Right atrium auricular region (tissue), 2 donors: ENCODE measurements at regions not wholly inside any gene's neighbourhood (a gene's known extent, or its start where the extent isn't known, plus 50 kb on each side); places are given as distances from the start of the nearest gene placed in this dataset.

Source experiments
- DNase-seq: peaks from one replicate; pipeline ENCODE4 v3.0.0-alpha.2; 2019; ENCODE audit warnings: low spot score
- H3K27ac ChIP-seq, 2 donors: fragments of 200-600 bp; sonication (generic); 1 replicate in 1 of 2; 2 replicates in 1 of 2; pipeline ENCODE4 v1.5.1; 2016 to 2019
- H3K27me3 ChIP-seq, 2 donors: fragments of 200-600 bp; sonication (generic); one replicate each; pipeline versions ENCODE4 v1.5.1 to v1.6.0; 2017 to 2019
- H3K36me3 ChIP-seq: fragments of 200-600 bp; sonication (generic); one replicate; pipeline ENCODE4 v1.5.1; 2016
- H3K4me1 ChIP-seq, 2 donors: fragments of 200-600 bp; sonication (generic); one replicate each; pipeline versions ENCODE4 v1.5.1 to v1.6.0; 2017 to 2019
- H3K4me3 ChIP-seq, 2 donors: fragments of 200-600 bp; sonication (generic); 1 replicate in 1 of 2; 2 replicates in 1 of 2; pipeline ENCODE4 v1.5.1; 2017 to 2019; ENCODE audit warnings: mild to moderate bottlenecking in 1 of 2, moderate library complexity in 1 of 2
- H3K9me3 ChIP-seq, 2 donors: fragments of 200-600 bp; sonication (generic); one replicate each; pipeline ENCODE4 v1.5.1; 2019
- CTCF ChIP-seq, 2 donors: fragments of 200-600 bp; sonication (generic); IDR thresholded peaks; one replicate each; pipeline ENCODE4 v1.5.1; 2019; ENCODE audit warnings: antibody characterized with exemption in 2 of 2

- no peak for TF ChIP-seq CTCF (IDR thresholded peaks at IDR 0.05)
Measured at GRCh38 chr1:172885971-172886370, 164.8 kb downstream of the TNFSF18 start.

GRCh38 chr1:172887162-172887561, 163.6 kb downstream of the TNFSF18 start:
- no peaks in the 10 kb centered on the region for H3K9me3 ChIP-seq
- H3K4me3 ChIP-seq, result no peak overlapping the region
- DNase-seq, result no peak
- no peaks in the 10 kb centered on the region for H3K27me3 ChIP-seq
- no peaks in the 10 kb centered on the region for H3K4me1 ChIP-seq
- no peak overlapping the region for H3K27ac ChIP-seq
- TF ChIP-seq CTCF (IDR thresholded peaks at IDR 0.05), result no peak
- no peaks in the 10 kb centered on the region for H3K36me3 ChIP-seq

More at GRCh38 chr1:172885971-172886370, 164.8 kb downstream of the TNFSF18 start:
- Histone ChIP-seq H3K27ac (no peak overlapping the region), H3K4me3 (no peak overlapping the region), H3K36me3 (no peaks in the 10 kb centered on the region), H3K4me1 (no peaks in the 10 kb centered on the region), H3K27me3 (no peaks in the 10 kb centered on the region), H3K9me3 (no peaks in the 10 kb centered on the region)
- DNase-seq, result no peak

- TF ChIP-seq CTCF (IDR thresholded peaks at IDR 0.05), result no peak
- Histone ChIP-seq H3K4me3 (no peak overlapping the region), H3K36me3 (no peaks in the 10 kb centered on the region), H3K4me1 (peaks cover 0 to 30% of the 10 kb centered on the region in 2 donors), H3K27me3 (no peaks in the 10 kb centered on the region), H3K27ac (no peak overlapping the region), H3K9me3 (no peaks in the 10 kb centered on the region)
- DNase-seq, result no peak
Measured at GRCh38 chr1:172893146-172893841, 157.4 kb downstream of the TNFSF18 start.

GRCh38 chr1:172894349-172895049, 156.2 kb downstream of the TNFSF18 start:
- Histone ChIP-seq H3K4me3 (no peak overlapping the region), H3K27ac (peak overlapping the region in 1 of 2 donors; percentile 7)
- no peak for DNase-seq

GRCh38 chr1:172895050-172895460, 155.7 kb downstream of the TNFSF18 start:
- Histone ChIP-seq H3K4me3 (no peak overlapping the region), H3K36me3 (no peaks in the 10 kb centered on the region), H3K9me3 (no peaks in the 10 kb centered on the region), H3K27me3 (no peaks in the 10 kb centered on the region), H3K4me1 (peaks cover 0 to 30% of the 10 kb centered on the region in 2 donors), H3K27ac (peak overlapping the region in 1 of 2 donors; percentile 7)
- TF ChIP-seq CTCF (IDR thresholded peaks at IDR 0.05), result no peak
- no peak for DNase-seq

More at GRCh38 chr1:172894349-172895049, 156.2 kb downstream of the TNFSF18 start:
- peaks cover 0 to 30% of the 10 kb centered on the region in 2 donors for H3K4me1 ChIP-seq
- no peaks in the 10 kb centered on the region for H3K27me3 ChIP-seq
- H3K36me3 ChIP-seq, result no peaks in the 10 kb centered on the region
- TF ChIP-seq CTCF (IDR thresholded peaks at IDR 0.05), result no peak
- H3K9me3 ChIP-seq, result no peaks in the 10 kb centered on the region
